Neural crest cell (in vitro differentiated cells): ENCODE measurements at regions not wholly inside any gene's neighbourhood (a gene's known extent, or its start where the extent isn't known, plus 50 kb on each side); places are given as distances from the start of the nearest gene placed in this dataset.

Experiments used
- DNase-seq: peaks from one replicate; pipeline ENCODE4 v3.0.0; 2021; ENCODE audit warnings: low read depth, mixed read lengths, low spot score
- H3K27ac Mint-ChIP-seq: one replicate; pipeline ENCODE4 v1.8.0; 2021; ENCODE audit warnings: mild to moderate bottlenecking, mixed read lengths; ENCODE audit not compliant: unreplicated experiment
- H3K27me3 Mint-ChIP-seq: 2 replicates; pipeline ENCODE4 v1.8.0; 2021; ENCODE audit warnings: low read depth, mild to moderate bottlenecking, mixed read lengths
- H3K36me3 Mint-ChIP-seq: 2 replicates; pipeline ENCODE4 v1.8.0; 2021; ENCODE audit warnings: low read depth, mild to moderate bottlenecking, mixed read lengths
- H3K4me1 Mint-ChIP-seq: 2 replicates; pipeline ENCODE4 v1.8.0; 2021; ENCODE audit warnings: mixed read lengths
- H3K4me3 Mint-ChIP-seq: one replicate; pipeline ENCODE4 v1.8.0; 2021; ENCODE audit warnings: mild to moderate bottlenecking, mixed read lengths
- H3K9me3 Mint-ChIP-seq: 2 replicates; pipeline ENCODE4 v1.8.0; 2021; ENCODE audit warnings: mixed read lengths
- CTCF ChIP-seq: fragments of 200-600 bp; sonication (generic); conservative IDR thresholded peaks from 2 replicates; pipeline ENCODE4 v1.5.0; 2021; ENCODE audit warnings: antibody characterized with exemption, mild to moderate bottlenecking

- no peak for DNase-seq
- Mint-ChIP-seq H3K27ac (no peak overlapping the region), H3K36me3 (no peaks in the 10 kb centered on the region), H3K4me1 (peaks cover 3% of the 10 kb centered on the region), H3K9me3 (peaks cover 8% of the 10 kb centered on the region), H3K27me3 (peaks cover 10% of the 10 kb centered on the region), H3K4me3 (no peak overlapping the region)
- TF ChIP-seq CTCF, result no peak
Measured at GRCh38 chr1:227449741-227450441, 113.5 kb upstream of the ZNF678 start.

GRCh38 chr1:227449051-227449450 is 114.3 kb upstream of the ZNF678 start:
- DNase-seq, result peak; percentile 20
- peak; percentile 48 for TF ChIP-seq CTCF
- peaks cover 11% of the 10 kb centered on the region for H3K9me3 Mint-ChIP-seq
- H3K4me3 Mint-ChIP-seq, result no peak overlapping the region
- no peaks in the 10 kb centered on the region for H3K36me3 Mint-ChIP-seq
- peaks cover 11% of the 10 kb centered on the region for H3K4me1 Mint-ChIP-seq
- H3K27ac Mint-ChIP-seq, result no peak overlapping the region
- peaks cover 2% of the 10 kb centered on the region for H3K27me3 Mint-ChIP-seq

- H3K27me3 Mint-ChIP-seq, result no peaks in the 10 kb centered on the region
- no peak overlapping the region for H3K27ac Mint-ChIP-seq
- no peak overlapping the region for H3K4me3 Mint-ChIP-seq
- peak; percentile 58 for TF ChIP-seq CTCF
- H3K36me3 Mint-ChIP-seq, result no peaks in the 10 kb centered on the region
- peak; percentile 28 for DNase-seq
- peaks cover 26% of the 10 kb centered on the region for H3K4me1 Mint-ChIP-seq
- peaks cover 11% of the 10 kb centered on the region for H3K9me3 Mint-ChIP-seq
Measured at GRCh38 chr1:227447531-227447990, 115.8 kb upstream of the ZNF678 start.

- H3K27me3 Mint-ChIP-seq, result no peaks in the 10 kb centered on the region
- no peak for DNase-seq
- no peak for TF ChIP-seq CTCF
- no peak overlapping the region for H3K4me3 Mint-ChIP-seq
- H3K27ac Mint-ChIP-seq, result no peak overlapping the region
- H3K36me3 Mint-ChIP-seq, result no peaks in the 10 kb centered on the region
- H3K9me3 Mint-ChIP-seq, result peaks cover 11% of the 10 kb centered on the region
- H3K4me1 Mint-ChIP-seq, result peaks cover 30% of the 10 kb centered on the region
Measured at GRCh38 chr1:227445746-227446145, 117.6 kb upstream of the ZNF678 start.

- TF ChIP-seq CTCF, result no peak
- no peaks in the 10 kb centered on the region for H3K27me3 Mint-ChIP-seq
- no peak overlapping the region for H3K4me3 Mint-ChIP-seq
- H3K9me3 Mint-ChIP-seq, result peaks cover 11% of the 10 kb centered on the region
- H3K27ac Mint-ChIP-seq, result no peak overlapping the region
- DNase-seq, result no peak
- H3K4me1 Mint-ChIP-seq, result peaks cover 35% of the 10 kb centered on the region
- no peaks in the 10 kb centered on the region for H3K36me3 Mint-ChIP-seq
Measured at GRCh38 chr1:227445092-227445674, 118.2 kb upstream of the ZNF678 start.
